ENCODE measurements at regions not wholly inside any gene's neighbourhood (a gene's known extent, or its start where the extent isn't known, plus 50 kb on each side); places are given as distances from the start of the nearest gene placed in this dataset.

DNA sequence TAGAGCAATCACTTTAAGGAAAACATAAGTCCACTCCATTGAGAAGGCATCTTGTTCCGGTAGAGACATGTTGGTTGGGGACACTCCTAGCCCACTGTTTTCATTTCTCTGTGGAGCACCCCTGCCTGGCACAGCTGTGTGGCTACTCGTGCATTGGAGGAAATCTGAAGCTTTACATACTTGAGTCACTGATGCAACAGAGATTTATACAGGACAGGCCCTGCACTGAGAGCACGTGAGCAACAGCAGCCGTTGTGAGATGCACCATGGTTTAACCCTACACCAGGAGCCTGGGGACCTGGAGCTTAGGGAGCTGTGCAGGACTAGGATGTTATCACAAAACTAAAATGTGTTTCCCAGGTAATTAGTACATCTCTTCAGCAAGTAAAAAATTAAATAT lies 230.7 kb upstream of the IRX1 start:
- in situ Hi-C loops (cut with MboI) = no loop called here
- Histone ChIP-seq H3K36me3 (ENCODE audit: low read depth) (no peaks in the 10 kb centered on the region), H3K4me3 (no peak overlapping the region), H3K4me2 (ENCODE audit: unreplicated experiment) (no peak overlapping the region), H3K9me2 (ENCODE audit: insufficient read depth) (no peaks in the 10 kb centered on the region), H3K79me2 (ENCODE audit: insufficient read depth) (no peaks in the 10 kb centered on the region), H3K4me1 (ENCODE audit: insufficient read depth) (no peaks in the 10 kb centered on the region), H3K9ac (no peak overlapping the region), H3K27ac (no peak overlapping the region), H4K20me1 (ENCODE audit: insufficient read depth) (no peaks in the 10 kb centered on the region), H2AFZ (no peak overlapping the region), H3K9me3 (ENCODE audit: low read depth) (peaks cover 5% of the 10 kb centered on the region), H3K27me3 (replicated peaks; ENCODE audit: insufficient read depth) (no peaks in the 10 kb centered on the region), H3F3A (ENCODE audit: insufficient read depth) (no peaks in the 10 kb centered on the region)
- 17 to 32% methylated on average over 4 of the region's 4 CpGs for WGBS, 2 experiments (ENCODE audit: low coverage in 1 of 2, low lambda C conversion rate in 2 of 2, missing lambda C conversion rate in 2 of 2)
- TF ChIP-seq EZH2phosphoT487 (IDR thresholded peaks at IDR 0.05; ENCODE audit: insufficient read depth, low read depth) (no peak), EZH2 (IDR thresholded peaks at IDR 0.05; ENCODE audit: insufficient read depth, poor library complexity, severe bottlenecking) (no peak)
- DNase-seq = no peak

DNA sequence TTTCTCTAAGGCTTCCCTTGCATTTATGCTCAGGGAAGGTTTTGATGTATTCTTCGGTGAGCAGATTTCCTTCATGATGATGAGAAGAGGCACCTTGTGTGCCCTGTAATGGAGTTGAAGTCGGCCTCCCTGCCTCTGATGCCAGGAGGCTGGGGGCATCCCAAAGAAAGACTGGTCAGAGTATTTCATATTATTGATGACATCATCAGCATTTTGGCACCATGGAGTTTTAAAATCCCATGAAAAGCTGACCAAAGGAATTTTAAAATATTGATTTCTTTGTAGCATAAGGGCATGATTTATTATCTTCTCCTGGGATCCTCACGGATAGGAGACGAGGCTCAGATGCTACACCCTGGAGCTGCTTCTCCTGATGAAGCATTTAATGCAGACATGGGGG lies 231.2 kb upstream of the IRX1 start:
- Histone ChIP-seq H3F3A (ENCODE audit: insufficient read depth) (no peaks in the 10 kb centered on the region), H3K79me2 (ENCODE audit: insufficient read depth) (no peaks in the 10 kb centered on the region), H3K27ac (no peak overlapping the region), H3K9me3 (ENCODE audit: low read depth) (peaks cover 5% of the 10 kb centered on the region), H3K9me2 (ENCODE audit: insufficient read depth) (no peaks in the 10 kb centered on the region), H2AFZ (no peak overlapping the region), H3K4me3 (no peak overlapping the region), H3K4me1 (ENCODE audit: insufficient read depth) (no peaks in the 10 kb centered on the region), H3K27me3 (replicated peaks; ENCODE audit: insufficient read depth) (no peaks in the 10 kb centered on the region), H3K4me2 (ENCODE audit: unreplicated experiment) (no peak overlapping the region), H3K36me3 (ENCODE audit: low read depth) (no peaks in the 10 kb centered on the region), H4K20me1 (ENCODE audit: insufficient read depth) (no peaks in the 10 kb centered on the region), H3K9ac (no peak overlapping the region)
- 44% methylated on average over 4 of the region's 4 CpGs for WGBS, 2 experiments (ENCODE audit: low coverage in 1 of 2, low lambda C conversion rate in 2 of 2, missing lambda C conversion rate in 2 of 2)
- DNase-seq = no peak
- TF ChIP-seq EZH2 (IDR thresholded peaks at IDR 0.05; ENCODE audit: insufficient read depth, poor library complexity, severe bottlenecking) = no peak
- in situ Hi-C loops (cut with MboI) = no loop called here

DNA sequence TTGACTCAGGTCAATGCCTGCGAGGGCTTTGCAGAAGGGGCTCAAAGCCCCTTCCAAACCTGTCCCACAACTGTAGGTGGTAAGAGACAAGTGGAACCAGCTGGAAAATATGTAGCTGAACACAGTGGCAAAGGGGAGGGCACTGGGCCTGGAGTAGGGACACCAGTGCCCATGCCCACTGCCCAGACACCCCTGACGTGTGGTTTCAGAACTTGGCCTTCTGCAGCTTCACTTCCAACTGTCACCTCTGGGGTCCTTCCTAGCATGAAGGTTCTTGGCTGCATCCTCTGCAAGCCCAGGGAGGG lies 233.1 kb upstream of the IRX1 start:
- Histone ChIP-seq H3K4me3 (no peak overlapping the region), H3F3A (ENCODE audit: insufficient read depth) (no peaks in the 10 kb centered on the region)
- in situ Hi-C loops (cut with MboI) = no loop called here

DNA sequence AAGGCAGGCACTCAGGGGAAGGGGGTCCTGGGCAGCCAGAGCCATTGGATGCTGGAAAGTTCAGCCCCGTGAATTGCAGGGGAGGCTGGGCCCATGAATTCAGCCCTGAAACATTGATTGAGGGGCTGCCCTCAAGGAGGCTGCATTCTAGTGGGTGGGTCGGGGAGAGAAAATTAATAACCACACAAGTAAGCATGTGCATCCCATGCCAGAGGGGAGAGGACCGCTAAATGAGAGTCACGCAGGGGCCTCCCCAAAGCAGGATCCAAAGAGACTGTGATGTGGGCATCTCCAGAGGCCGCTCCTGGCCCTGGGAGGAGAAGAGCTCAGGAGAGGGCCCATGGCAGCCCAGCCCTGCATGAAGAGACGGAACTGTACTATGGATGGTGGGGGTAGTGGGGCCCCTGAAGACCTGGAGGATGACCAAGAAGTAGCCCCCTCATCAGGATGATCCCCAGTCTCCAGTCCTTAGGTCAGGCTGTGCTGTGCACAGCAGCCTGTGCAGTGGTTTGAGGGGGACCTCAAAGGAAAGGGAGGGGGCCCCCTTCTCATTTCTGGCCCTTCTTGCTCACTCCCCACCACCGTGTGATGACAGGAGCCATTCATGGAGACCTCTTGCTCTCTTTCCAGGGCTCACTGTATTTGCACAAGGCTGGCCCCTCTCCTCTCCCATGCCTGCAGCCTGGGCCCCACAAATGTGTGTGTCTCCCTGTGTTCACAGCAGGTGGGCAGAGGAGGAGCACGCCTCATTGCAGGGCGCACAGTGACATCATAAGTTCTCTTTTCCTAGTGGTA lies 233.6 kb upstream of the IRX1 start:
- Histone ChIP-seq H3F3A (ENCODE audit: insufficient read depth) (no peaks in the 10 kb centered on the region), H3K4me1 (ENCODE audit: insufficient read depth) (no peaks in the 10 kb centered on the region), H3K36me3 (ENCODE audit: low read depth) (no peaks in the 10 kb centered on the region), H3K9me2 (ENCODE audit: insufficient read depth) (no peaks in the 10 kb centered on the region), H3K9ac (no peak overlapping the region), H3K27me3 (replicated peaks; ENCODE audit: insufficient read depth) (no peaks in the 10 kb centered on the region), H4K20me1 (ENCODE audit: insufficient read depth) (no peaks in the 10 kb centered on the region), H2AFZ (no peak overlapping the region), H3K4me3 (no peak overlapping the region), H3K9me3 (ENCODE audit: low read depth) (no peaks in the 10 kb centered on the region), H3K4me2 (ENCODE audit: unreplicated experiment) (no peak overlapping the region), H3K27ac (no peak overlapping the region), H3K79me2 (ENCODE audit: insufficient read depth) (no peaks in the 10 kb centered on the region)
- TF ChIP-seq EZH2 (IDR thresholded peaks at IDR 0.05; ENCODE audit: insufficient read depth, poor library complexity, severe bottlenecking) = no peak
- no peak for TF ChIP-seq EZH2phosphoT487 (IDR thresholded peaks at IDR 0.05; ENCODE audit: insufficient read depth, low read depth)
- 46 to 52% methylated on average over 9 of the region's 9 CpGs for WGBS, 2 experiments (ENCODE audit: low coverage in 1 of 2, low lambda C conversion rate in 2 of 2, missing lambda C conversion rate in 2 of 2)
- in situ Hi-C loops (cut with MboI) = no loop called here
- no peak for DNase-seq

More for the DNA sequence above, 233.1 kb upstream of the IRX1 start:
- Histone ChIP-seq H4K20me1 (ENCODE audit: insufficient read depth) (no peaks in the 10 kb centered on the region), H3K36me3 (ENCODE audit: low read depth) (no peaks in the 10 kb centered on the region), H3K9me3 (ENCODE audit: low read depth) (no peaks in the 10 kb centered on the region), H3K27me3 (replicated peaks; ENCODE audit: insufficient read depth) (no peaks in the 10 kb centered on the region), H3K27ac (no peak overlapping the region), H3K4me1 (ENCODE audit: insufficient read depth) (no peaks in the 10 kb centered on the region), H3K4me2 (ENCODE audit: unreplicated experiment) (no peak overlapping the region), H3K9ac (no peak overlapping the region), H3K9me2 (ENCODE audit: insufficient read depth) (no peaks in the 10 kb centered on the region), H3K79me2 (ENCODE audit: insufficient read depth) (no peaks in the 10 kb centered on the region), H2AFZ (no peak overlapping the region)
- TF ChIP-seq EZH2 (IDR thresholded peaks at IDR 0.05; ENCODE audit: insufficient read depth, poor library complexity, severe bottlenecking) (no peak), EZH2phosphoT487 (IDR thresholded peaks at IDR 0.05; ENCODE audit: insufficient read depth, low read depth) (no peak)
- DNase-seq = no peak
- 33 to 48% methylated on average over 2 of the region's 2 CpGs for WGBS, 2 experiments (ENCODE audit: low coverage in 1 of 2, low lambda C conversion rate in 2 of 2, missing lambda C conversion rate in 2 of 2)

DNA sequence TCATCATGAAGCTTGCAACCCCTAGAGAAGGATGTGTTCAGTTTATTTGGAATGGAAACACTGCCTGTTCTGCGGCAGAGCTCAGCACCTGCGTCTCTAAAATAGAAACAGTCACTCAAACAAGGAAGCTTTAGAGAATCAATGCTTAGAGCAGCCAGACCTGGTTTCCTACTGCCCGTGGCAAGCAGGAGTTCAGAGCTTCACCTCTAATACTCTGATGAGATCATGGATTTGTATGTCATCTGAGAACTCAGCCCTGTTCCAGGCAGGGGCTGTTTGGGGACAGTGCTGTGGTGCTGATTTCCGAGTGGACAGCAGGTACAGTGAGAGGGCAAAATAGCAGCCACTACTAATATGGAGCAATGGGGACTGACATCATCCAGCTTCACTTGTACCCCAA lies 236.0 kb upstream of the IRX1 start:
- H3K9me2 ChIP-seq (ENCODE audit: insufficient read depth) = no peaks in the 10 kb centered on the region
- 20 to 33% methylated on average over 4 of the region's 4 CpGs for WGBS, 2 experiments (ENCODE audit: low coverage in 1 of 2, low lambda C conversion rate in 2 of 2, missing lambda C conversion rate in 2 of 2)

More for the DNA sequence above, 236.0 kb upstream of the IRX1 start:
- Histone ChIP-seq H3K4me1 (ENCODE audit: insufficient read depth) (no peaks in the 10 kb centered on the region), H3K9ac (no peak overlapping the region), H3K9me3 (ENCODE audit: low read depth) (no peaks in the 10 kb centered on the region), H3K36me3 (ENCODE audit: low read depth) (no peaks in the 10 kb centered on the region), H3K27me3 (replicated peaks; ENCODE audit: insufficient read depth) (no peaks in the 10 kb centered on the region), H3K4me3 (no peak overlapping the region), H3F3A (ENCODE audit: insufficient read depth) (no peaks in the 10 kb centered on the region), H4K20me1 (ENCODE audit: insufficient read depth) (no peaks in the 10 kb centered on the region), H3K4me2 (ENCODE audit: unreplicated experiment) (no peak overlapping the region), H2AFZ (no peak overlapping the region), H3K79me2 (ENCODE audit: insufficient read depth) (no peaks in the 10 kb centered on the region), H3K27ac (no peak overlapping the region)
- no peak for TF ChIP-seq EZH2 (IDR thresholded peaks at IDR 0.05; ENCODE audit: insufficient read depth, poor library complexity, severe bottlenecking)
- TF ChIP-seq EZH2phosphoT487 (IDR thresholded peaks at IDR 0.05; ENCODE audit: insufficient read depth, low read depth) = no peak
- no peak for DNase-seq
- in situ Hi-C loops (cut with MboI) = no loop called here

All from GM23248 (cell line).